Right kidney (tissue), 1 donor: ENCODE measurements at regions not wholly inside any gene's neighbourhood (a gene's known extent, or its start where the extent isn't known, plus 50 kb on each side); places are given as distances from the start of the nearest gene placed in this dataset.

Source experiments
- DNase-seq: peaks from one replicate; pipeline ENCODE4 v3.0.0-alpha.2; 2016

DNA sequence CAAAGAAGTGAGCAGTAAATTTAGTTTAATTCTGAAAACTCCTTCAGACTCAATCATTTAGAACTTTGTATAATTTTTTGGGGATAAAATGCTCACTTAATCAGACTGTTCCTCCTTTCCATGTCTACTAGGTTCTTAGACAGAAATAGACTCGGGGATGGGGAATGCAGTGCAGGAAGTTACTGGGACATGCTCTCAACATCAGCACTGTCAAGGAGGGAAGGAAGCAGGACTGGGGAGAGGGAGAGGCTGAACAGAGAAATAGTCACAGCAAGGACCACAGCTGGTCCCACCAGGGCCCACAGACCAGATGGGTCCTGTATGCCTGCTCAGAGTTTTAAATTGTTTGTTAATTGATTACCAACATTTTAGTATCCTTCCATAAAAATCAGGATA lies 310.1 kb upstream of the MSX2 start:
- DNase-seq, result no peak

DNA sequence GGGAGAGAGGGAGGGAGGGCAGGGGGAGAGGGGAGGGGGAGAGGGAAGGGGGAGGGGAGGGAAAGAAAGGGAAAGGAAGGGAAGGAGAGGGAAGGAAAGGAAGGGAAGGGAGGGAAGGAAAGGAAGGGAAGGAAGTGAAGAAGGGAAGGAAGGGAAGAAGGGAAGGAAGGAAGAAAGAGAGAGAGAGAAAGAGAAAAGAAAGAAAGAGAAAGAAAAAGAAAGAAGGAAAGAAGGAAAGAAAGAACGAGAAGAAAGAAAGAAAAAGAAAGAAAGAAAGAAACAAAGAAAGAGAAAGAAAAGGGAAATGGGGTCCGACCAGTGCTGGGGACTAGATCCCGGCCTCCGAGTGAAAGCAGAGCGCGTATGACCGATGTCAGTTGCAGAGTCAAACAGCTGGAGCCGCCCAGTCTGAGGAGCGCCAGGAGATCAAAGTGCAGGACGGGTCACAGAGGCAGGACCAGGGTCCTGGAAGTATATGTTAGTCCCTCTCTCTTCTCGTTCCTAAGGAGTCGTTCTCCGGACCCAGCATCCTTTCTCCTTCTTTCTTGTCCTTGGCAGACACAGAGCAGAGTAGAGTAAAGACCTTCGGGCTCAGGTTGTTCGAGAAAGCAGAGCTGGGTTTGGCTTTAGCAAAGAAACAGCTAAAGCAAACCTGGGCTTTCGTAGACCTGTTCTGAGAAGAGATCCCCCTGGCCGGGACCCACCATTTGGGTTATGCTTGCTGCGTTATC lies 305.4 kb upstream of the MSX2 start:
- peak; percentile 77 for DNase-seq

DNA sequence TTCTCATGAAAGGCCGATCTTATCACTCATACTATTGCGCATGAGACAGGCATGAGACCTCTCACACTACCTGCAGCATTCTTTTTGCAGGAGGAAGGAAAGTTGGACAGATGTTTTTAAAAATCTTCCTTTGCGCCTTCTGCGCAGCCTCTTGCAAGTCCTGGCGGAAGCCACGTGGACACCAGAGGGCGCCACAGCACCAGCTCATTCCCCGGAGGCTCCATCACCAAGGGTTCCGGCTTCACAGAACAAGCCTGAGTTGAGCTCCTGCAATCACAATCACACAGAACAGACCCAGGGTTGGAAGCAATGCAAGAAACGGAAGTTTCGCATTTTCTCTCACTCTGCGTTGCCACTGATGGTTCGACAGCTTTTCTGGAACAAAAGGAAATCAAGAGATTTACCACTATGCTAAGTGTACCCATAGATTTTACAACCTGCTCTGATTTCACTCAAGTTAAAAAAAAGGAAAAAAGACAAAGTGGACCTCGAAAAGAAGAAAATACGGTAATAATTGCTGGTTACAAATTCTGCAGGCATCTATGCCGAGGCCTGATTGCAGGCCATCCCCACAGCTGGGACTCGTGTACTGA lies 304.7 kb upstream of the MSX2 start:
- peak; percentile 72 for DNase-seq

DNA sequence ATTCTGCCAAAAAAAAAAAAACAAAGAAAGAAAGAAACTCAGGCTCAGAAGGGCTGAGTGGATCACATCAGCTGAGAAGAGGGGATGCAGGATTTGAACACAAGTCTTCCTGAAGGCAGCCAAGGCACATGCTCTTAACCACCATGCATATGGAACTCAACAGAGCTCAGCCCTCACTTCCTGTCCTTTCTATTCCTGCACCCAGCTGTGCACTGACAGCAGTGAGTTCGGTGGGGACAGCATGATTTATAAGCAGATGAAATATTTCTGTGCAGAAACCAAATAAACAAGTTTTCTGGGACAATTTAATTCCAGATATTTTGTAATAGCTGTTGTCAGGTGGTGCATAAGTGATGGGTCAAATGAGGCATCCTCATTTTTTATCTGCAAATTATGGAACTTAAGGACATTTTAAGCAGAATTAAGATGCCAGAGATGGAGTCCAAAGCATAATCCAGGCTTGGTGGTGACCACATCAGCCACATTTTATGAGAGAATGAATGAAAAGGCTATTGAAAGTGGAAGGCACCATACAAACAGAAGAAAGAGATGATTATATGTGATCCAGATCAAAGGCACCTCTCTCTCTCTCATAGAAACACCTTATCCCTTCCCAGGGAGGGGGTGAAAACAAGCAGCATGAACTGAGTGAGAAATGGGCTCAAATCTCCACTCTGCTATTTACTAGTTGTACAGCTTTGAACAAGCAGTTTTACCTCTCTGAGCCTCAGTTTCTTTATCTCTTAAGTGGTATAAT lies 303.6 kb upstream of the MSX2 start:
- no peak for DNase-seq

DNA sequence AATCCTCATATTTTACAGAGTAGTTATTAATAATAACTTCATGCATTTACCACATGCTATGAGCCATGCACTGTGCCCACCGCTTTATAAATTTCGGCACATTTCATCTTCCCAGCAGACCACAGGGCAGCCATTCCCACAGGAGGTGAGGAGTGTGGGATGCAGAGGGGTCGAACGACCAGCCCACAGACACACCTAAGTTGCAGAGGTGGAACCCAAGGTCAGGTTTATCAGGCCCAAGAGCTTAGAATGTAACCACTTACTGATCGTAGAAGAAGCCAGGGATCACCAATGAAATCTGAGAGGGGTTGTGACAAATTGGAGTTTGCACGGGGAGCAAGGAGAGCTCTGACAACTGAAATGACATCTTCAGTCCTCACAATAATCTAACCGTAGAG lies 303.0 kb upstream of the MSX2 start:
- no peak for DNase-seq

DNA sequence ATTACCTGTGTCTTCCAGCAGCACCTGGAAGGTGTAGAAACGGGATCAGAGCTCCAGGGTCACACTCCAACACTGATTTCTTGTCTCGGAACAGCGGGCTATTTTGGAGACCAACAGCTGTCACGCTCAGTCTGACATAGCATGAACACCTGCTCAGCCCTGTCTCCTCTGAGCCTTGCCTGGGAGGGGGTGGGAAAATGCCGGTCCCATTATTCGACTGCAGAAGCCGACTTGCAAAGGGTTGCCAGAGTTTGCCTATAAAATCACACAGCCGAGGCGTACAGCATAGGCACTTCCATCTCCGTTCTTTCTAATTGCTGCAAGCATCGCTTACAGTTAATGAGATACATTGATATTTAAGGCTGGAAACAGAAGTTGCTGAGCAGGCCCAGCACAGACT lies 300.8 kb upstream of the MSX2 start:
- no peak for DNase-seq

DNA sequence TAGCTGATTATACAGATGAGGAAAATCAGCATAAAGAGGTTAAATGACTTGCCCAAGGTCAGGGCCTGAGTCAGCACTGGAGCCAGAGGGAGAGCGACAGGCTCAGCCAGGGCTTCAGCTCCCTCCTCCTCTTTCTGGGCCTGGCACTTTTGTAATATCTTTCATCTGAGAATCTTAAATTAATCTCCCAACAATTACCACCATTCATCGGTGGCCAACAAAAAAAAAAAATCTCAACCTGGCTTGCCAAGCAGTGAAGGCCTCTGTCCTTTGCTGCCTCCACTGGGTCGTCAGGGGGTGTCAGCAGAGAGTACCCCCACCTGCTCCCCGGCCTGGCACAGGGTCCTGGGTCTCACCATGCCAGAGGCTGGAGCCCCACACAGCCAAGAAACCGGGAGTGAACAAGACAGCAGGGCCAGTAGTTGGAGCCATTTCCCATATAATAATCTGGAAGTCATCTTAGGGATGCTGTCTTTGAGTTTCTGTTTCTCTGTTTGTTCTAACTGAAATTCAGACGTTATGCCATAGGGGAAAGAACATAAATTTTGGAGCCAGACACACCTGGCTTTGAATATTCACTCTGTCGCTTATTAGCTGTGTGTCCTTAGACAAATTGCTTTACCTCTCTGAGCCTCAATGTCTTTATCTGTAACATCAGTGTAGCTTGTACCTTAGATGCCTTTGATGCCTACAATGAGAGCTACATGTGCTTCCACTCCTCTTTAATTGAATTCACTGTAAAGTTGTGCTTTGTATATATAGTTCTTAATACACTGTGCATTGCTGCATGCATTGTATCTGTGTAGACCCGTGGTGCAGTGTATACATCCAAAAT lies 299.9 kb upstream of the MSX2 start:
- DNase-seq, result no peak

DNA sequence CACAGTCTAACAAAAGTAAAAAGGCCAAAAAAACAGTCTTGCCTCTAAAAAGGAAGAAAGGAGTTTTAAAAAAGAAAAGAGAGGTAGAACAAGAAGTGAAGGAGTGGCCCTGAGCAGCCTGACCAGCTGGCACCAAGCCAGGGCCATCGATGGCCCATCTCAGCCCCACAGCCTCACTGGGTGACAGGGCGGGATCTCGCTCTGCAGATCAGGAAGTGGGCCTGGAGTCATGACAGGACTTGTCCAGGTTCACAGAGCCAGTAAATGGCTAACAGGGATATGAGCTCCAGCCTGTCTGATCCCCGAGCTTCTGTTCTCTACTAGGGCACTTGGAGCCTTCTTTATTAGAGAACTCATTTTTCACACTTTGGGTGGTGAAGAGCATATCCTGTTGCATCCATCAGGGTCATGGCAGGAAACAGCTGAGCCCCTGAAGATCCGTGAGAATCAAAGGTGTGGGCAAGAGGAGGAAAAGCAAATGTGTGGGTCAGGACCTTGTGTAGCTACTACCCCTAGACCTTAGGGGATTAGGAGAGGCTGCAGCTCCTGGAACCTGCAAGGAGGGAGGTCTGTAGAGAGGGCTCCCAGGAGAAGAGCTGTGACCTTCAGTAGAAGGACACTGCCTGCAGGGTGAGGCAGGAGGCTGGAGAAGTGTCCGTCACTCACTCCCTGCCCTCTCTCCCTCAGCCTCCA lies 299.0 kb upstream of the MSX2 start:
- no peak for DNase-seq

DNA sequence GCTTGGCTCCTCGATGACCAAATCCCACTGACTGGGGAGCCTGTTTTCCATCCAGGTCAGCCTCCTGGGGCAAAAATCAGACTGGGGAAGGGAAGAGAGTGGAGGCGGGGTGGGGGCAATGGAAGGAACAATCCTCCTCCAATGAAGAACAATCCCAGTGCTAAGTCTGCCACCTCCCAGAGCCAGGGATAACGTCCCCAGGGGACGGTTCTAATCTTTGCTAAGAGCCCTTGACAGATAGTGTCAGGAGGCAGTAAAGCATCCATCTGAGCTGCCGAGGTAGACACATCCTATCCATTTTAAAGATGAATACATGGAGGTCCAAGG lies 298.5 kb upstream of the MSX2 start:
- DNase-seq, result no peak

DNA sequence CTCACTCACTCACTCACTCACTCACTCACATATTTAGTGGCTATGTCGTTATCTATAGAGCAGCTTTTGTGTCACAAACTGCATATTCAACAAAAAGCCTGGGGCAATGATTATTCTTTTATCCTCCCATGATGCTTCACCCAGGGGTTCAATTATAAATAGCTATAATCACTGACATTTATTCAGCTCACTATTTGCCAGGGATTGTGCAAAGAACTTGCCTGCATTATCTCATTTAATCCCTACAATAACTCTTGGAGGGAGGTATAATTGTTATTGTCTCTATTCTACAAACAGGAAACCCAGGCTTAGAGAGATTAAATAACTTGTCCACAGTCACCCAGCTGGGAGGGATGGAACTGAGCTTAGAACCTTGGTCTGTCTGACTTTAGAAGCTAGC lies 298.0 kb upstream of the MSX2 start:
- DNase-seq, result no peak

DNA sequence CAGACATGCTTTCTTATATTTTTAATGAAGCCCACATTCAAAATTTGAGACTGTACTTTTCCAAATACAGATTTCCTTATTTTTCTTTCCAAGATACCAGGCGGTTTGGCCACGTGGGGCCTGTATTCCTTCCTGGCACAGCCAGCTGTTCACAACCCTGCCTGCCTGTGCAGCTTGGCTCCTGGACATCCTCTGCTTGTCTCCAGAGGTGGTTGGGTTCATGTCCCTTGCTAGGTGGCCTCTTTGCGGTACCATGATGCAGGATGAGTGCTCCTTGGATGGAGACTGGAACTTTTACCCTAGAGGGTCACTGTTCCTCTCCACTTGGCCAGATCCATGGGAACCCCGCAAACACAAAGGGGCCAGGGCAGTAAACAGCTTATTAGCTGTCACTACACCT lies 297.5 kb upstream of the MSX2 start:
- DNase-seq, result no peak

DNA sequence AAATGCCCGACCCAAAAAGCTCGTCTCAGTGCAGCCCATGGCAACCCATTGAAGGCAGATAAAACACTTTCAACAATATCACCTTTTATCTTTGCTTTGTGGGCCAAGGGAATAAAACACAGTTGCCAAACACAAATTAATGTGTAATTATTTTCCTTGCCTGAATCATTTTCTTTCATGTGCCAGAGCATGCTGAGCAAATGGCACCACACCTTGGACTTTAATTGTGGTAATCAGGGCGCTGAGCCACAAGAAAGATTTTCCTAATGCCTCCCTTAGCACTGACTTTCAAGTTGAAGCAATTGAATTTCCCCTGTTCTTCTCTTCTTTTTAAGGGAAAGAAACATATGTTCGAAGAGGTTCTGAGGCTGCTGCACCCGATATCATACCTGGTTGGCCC lies 297.1 kb upstream of the MSX2 start:
- DNase-seq, result no peak

DNA sequence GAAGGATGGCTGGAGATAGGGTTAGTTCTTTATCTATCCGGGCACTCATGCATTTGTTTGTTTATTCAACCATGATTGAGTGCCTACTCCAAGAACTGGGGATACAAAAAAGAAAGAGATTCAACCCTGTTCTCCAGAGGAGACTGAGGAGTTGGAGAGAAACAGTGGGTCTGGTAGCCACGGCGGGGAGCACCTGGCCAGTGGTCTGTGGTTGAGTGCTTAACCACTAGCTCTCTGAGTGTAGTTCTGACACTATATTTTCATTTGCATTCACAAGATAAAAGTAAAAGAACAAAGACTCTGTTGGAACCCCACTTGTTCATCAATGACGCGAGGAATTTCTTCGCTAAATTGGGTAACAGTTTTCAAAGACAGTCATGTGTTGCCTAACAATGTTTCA lies 295.5 kb upstream of the MSX2 start:
- no peak for DNase-seq

DNA sequence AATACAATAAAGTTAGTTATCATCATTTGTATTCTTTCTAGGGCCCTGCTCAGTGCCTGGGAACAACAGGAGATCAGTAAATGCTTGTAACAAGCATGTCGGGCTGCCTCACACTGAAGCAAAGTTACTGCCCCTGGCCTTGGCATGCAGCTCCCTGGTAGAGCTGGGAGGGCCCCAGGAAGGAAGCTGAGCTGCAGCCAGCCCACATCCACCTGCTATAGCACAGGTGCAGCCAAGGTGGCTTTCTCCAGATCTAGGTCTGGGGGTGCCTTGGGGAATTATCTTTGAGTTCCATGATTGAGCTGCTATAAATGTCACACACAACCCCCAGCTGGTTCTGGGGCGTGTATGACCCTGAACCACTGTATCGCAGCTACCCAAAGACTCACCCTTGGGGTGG lies 293.4 kb upstream of the MSX2 start:
- no peak for DNase-seq

DNA sequence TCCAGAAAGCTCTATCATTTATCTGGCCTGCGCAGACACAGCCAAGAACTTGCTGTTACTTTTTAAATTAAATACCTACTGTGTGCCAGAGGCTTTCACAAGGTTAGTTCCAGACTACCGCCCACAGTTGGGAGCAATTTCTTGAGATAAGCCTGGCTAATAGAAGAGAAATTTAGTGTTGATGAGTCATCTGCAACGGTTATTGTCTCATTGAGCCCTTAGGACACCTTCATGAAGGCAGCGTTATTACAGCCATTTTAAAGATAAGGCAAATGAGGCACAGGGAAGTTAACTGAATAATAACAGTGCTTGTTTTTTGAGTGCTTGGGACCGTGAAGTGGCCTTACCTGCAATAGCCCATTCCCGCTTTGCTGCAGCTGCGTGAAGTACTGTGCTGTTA lies 292.9 kb upstream of the MSX2 start:
- no peak for DNase-seq

DNA sequence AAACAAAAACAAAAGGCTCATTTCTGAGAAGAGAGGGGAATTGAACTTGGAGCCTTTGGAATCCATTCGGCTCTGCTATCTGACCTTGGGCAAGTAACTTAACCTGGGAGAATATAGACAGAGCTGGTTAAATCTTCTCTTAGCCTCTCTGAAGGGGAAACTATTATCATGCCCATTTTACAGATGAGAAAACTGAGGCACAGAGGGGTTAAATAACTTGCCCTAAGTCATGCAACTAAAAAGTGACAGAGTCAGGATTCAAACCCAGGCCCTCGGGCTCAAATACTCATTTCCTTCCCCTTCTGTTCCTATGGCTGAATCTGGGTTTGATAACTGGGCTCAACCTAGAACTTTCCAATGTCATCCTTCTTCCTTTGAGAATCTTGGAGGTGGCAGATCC lies 291.3 kb upstream of the MSX2 start:
- no peak for DNase-seq

DNA sequence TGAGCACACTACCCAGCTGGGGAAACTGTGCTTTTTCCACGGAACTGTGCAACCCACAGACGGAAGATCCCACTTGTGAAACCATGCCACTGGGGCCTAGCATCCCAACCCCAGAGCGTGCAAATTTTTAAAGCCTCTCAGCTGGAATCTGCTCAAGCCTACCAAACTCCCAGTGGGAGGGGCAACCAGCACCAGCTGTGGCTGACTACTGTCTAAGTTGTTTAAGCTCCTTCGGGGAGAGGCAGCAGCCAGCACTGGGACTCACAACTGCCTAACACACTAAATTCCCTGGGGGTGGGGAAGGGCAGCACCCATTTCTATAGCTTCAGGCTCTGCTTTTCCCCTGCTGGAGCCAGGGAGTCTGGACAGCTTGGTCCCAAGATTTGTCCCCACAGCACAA lies 287.6 kb upstream of the MSX2 start:
- no peak for DNase-seq

DNA sequence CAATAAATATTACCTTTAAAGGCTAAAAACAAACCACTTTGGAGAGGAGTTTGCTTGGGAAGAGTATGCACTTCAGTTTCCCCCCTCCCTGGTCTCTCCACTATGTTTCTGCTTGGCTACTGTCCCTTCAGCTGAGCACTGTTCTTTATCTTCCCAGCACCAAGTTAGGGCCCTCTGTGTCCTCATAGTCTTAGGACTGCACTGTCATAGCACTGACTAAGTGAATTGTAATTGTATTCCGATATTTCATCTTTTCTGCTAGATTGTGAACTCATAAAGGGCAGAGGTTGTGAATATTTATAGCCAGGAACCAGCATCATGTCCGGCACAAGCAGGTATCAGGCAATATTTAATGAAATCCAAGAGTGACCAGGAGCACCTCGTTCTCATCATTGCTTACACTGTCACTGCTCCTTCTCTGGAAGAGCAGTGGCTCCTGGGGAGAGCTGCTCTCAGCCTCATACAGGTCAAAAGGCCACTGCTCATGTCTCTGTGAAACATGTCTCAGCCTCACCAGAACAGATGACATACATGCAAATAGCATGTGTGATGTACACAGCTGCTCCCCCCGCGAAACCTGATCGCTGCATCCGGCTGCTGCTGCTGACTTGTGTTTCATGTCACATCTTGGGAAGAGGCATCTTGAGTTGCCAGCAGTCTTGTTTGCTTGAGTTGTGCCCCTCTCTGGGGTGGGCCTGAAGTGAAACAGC lies 279.7 kb upstream of the MSX2 start:
- no peak for DNase-seq

DNA sequence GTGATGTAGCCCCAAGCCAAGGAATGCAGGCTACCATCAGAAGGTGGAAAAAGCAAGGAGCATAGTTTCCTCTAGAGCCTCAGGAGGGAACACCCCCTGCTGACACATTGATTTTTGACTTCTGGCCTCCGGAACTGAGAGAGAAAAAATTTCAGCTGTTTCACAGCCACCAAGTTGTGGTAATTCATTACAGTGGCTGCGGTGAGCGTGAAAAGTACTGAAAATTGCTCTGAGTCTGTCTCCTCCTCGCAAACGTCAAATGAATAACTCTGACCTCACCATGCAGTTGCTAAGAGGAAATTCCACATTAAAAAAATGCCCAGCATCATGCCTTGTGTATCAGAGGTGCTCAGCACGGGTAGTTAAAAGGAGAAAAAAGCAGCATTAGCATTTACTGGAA lies 277.9 kb upstream of the MSX2 start:
- no peak for DNase-seq

DNA sequence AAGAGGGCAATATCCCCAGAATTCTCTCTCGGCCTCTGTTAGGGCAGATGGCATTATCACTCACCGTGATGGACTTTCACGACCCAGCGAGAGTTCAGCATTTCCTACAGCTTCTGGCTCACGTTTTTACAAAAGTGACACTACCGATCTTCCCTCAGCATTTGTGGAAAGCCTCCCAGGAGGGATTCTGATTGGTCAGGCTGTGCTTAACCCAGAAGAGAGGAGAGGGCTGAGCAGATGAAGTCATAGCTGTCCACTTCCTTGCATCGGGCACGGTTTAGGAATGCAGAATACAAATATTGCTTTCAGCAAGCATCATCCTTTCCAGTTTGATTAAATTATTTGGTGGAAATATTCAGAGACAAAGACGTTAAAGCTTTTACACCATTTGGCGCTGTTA lies 277.4 kb upstream of the MSX2 start:
- no peak for DNase-seq

DNA sequence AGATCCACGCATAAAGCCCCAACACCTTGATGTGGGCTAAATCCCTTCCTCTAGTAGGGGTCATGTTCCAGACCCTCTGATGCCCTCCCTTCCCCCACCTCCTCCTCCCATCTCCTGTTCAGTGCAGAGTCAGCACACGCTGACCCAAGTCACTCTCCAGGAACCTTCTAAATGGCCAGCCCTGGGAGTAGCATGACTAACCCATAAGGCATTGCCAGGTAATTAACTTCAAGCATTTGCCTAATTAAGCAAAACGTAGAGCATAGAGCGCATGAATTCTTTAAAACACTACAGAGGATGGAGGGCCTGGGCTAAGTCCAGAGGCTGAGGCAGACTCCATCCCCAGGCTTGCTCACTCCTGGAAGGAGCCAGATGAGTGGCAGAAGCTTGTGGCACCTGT lies 276.3 kb upstream of the MSX2 start:
- no peak for DNase-seq

DNA sequence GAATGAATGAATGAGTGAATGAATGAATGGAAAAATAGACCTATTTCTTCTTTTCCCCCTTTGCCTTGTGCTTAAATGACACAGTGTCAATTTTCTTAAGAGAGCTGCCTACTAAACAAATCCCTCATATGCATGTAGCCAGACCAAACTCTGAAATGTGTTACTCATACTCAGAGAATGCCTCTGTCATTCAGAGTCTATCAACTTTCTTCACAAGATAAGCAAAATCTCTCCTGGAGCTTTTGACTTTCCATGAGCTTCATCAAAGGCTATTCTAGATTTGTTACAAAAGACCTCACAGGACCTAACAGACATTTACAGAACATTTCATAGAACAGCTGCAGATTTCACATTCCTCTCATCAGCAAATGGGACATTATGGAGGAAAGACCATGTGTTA lies 275.7 kb upstream of the MSX2 start:
- DNase-seq, result no peak
